WERI-Rb-1 (cell line): ENCODE measurements at regions not wholly inside any gene's neighbourhood (a gene's known extent, or its start where the extent isn't known, plus 50 kb on each side); places are given as distances from the start of the nearest gene placed in this dataset.

ENCODE experiments used
- DNase-seq: peaks from one replicate; pipeline ENCODE4 v3.0.0-alpha.2; 2020
- H3K27ac ChIP-seq: fragments of 250-450 bp; sonication (Bioruptor Pico); 2 replicates; pipeline ENCODE4 v1.5.1; 2020; ENCODE audit warnings: mild to moderate bottlenecking, moderate library complexity
- H3K27me3 ChIP-seq: fragments of 250-450 bp; sonication (Bioruptor Pico); 2 replicates; pipeline ENCODE4 v1.5.1; 2021; ENCODE audit warnings: mild to moderate bottlenecking, low read depth, moderate library complexity; ENCODE audit not compliant: insufficient read depth, severe bottlenecking
- H3K36me3 ChIP-seq: fragments of 250-450 bp; sonication (Bioruptor Pico); 2 replicates; pipeline ENCODE4 v1.5.1; 2020; ENCODE audit warnings: mild to moderate bottlenecking, moderate library complexity
- H3K4me3 ChIP-seq: 2 replicates; pipeline ENCODE4 v1.5.1; 2011; ENCODE audit warnings: low read depth, mild to moderate bottlenecking, control low read depth, low read length
- H3K9me3 ChIP-seq: fragments of 250-450 bp; sonication (Bioruptor Pico); 2 replicates; pipeline ENCODE4 v1.5.1; 2021; ENCODE audit warnings: mild to moderate bottlenecking, moderate library complexity; ENCODE audit not compliant: severe bottlenecking
- TF ChIP-seq, protein P1 (sequence below): IDR thresholded peaks from 2 replicates; pipeline ENCODE4 v1.5.1; 2011; ENCODE audit warnings: low read depth, mild to moderate bottlenecking, control low read depth, inconsistent platforms, low read length

DNA sequence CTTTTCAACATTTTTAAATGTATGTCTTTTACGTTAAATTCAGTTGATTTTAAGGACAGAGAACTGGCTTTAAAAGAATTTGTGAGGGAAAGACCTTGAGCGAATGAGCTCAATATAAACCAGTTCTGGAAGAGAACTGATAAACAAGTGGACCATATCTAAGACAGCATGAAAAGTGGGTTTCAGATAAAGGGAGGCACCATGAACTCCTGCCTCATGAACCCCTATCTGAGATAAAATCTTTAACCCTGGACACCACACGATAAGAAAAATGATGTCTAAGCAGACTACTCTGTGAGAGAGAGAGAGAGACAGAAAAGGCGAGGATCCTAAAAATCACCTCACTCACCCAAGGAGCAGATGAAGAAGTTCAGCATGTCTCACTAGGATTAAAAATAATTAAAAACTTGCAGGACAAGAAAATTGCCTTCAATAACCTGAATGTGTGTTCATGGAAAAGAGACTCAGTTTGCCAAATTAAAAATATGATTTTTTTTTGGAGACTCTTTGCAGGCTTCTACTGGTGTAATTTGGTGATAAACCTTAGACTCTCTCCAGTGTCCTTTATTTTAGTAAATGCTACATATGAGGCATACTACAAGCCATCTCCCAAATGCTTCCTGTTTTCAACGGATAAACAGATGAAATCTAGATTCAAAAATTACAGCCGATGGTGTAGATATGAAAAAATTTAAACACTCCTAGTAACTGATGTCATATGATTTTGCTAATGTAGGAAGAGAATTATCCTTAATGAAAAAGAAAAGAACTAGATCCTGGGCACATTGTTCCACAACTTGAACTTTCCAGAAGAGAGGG lies 299.5 kb downstream of the ADGB start:
- no peaks in the 10 kb centered on the region for H3K27me3 ChIP-seq
- H3K27ac ChIP-seq: no peak overlapping the region
- H3K36me3 ChIP-seq: no peaks in the 10 kb centered on the region
- H3K4me3 ChIP-seq: no peak overlapping the region
- no peaks in the 10 kb centered on the region for H3K9me3 ChIP-seq
- TF ChIP-seq, protein P1, sequence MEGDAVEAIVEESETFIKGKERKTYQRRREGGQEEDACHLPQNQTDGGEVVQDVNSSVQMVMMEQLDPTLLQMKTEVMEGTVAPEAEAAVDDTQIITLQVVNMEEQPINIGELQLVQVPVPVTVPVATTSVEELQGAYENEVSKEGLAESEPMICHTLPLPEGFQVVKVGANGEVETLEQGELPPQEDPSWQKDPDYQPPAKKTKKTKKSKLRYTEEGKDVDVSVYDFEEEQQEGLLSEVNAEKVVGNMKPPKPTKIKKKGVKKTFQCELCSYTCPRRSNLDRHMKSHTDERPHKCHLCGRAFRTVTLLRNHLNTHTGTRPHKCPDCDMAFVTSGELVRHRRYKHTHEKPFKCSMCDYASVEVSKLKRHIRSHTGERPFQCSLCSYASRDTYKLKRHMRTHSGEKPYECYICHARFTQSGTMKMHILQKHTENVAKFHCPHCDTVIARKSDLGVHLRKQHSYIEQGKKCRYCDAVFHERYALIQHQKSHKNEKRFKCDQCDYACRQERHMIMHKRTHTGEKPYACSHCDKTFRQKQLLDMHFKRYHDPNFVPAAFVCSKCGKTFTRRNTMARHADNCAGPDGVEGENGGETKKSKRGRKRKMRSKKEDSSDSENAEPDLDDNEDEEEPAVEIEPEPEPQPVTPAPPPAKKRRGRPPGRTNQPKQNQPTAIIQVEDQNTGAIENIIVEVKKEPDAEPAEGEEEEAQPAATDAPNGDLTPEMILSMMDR: no peak
- DNase-seq: no peak

DNA sequence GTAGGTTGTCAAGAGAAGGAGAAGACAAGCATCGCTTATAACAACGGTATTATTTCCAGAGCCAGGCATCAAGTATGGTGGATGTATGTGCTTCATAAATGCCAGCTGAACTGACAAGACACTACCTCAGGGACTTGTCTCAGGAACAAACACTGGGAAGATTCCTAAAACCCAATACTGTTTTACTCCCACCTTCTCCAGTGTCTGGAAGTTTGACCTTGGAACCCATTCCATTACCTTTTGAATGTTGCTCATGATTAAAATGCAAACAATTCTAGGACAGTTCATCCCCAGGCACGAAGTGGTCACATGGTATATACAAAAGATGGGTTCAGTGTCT lies 300.1 kb downstream of the ADGB start:
- Histone ChIP-seq H3K9me3 (no peaks in the 10 kb centered on the region), H3K27me3 (no peaks in the 10 kb centered on the region), H3K27ac (no peak overlapping the region), H3K4me3 (no peak overlapping the region), H3K36me3 (no peaks in the 10 kb centered on the region)
- no peak for DNase-seq
- TF ChIP-seq, protein P1: no peak

DNA sequence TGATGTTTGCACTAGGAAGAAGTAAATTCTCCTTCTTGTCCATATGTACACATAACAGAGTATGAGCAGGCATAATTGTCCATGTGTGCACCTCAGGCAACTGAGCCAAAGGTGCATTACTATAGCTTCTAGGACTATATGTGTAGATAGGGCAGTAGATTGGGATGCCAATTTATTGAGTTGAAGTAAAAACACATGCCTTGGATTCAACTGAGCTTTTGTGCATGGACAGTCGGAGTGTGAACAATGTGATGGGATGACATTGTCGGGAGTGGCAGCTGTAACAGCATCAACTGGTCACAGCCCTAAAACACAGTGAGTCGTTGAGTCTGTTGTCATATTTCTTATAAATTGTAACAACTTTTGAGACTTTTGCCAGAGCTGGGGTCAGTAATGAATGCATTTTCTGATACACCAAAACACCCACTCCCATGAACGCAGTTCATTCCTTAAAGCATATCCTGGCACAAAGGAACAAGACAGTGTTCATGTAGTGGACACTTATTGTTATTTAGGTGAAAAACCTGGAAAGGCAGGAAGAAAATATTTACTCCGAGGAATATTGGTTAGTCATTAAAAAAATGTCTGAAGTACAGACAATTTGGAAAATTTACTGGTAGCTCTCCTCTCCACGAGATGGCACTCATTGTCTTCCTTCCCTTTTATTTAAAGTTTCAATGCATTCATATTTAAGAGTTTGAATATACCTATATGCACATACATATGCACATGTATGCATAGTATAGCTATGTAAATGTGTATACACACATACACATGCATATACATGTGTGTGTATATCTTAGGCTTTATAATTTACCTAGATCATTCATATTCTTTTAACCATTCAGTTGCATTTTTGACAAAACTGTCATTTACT lies 302.0 kb upstream of the STXBP5 start:
- Histone ChIP-seq H3K27me3 (no peaks in the 10 kb centered on the region), H3K36me3 (no peaks in the 10 kb centered on the region), H3K27ac (no peak overlapping the region), H3K9me3 (no peaks in the 10 kb centered on the region), H3K4me3 (no peak overlapping the region)
- TF ChIP-seq, protein P1: no peak
- no peak for DNase-seq

DNA sequence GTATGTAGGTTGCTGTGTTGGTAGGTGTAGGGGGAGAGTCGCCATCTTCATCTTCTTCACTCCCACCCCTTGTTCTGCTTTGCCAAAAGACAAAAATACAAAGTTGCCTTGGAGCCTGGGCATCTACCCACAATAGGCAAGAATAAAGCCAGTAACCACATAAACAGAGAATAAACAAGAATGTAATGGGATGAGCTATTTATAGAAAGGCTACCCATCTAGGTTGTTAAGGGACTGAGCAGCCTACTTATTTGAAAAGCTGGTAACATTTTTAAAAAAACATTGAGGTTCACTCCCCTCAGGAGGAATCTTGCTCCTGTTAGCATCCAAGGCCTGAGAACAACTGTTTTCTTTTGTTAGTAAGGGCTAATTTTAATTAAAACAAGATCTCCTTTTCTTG lies 301.4 kb upstream of the STXBP5 start:
- H3K27ac ChIP-seq: no peak overlapping the region
- H3K36me3 ChIP-seq: no peaks in the 10 kb centered on the region
- H3K9me3 ChIP-seq: no peaks in the 10 kb centered on the region
- no peak for DNase-seq
- H3K27me3 ChIP-seq: no peaks in the 10 kb centered on the region
- no peak overlapping the region for H3K4me3 ChIP-seq
- TF ChIP-seq, protein P1: no peak

DNA sequence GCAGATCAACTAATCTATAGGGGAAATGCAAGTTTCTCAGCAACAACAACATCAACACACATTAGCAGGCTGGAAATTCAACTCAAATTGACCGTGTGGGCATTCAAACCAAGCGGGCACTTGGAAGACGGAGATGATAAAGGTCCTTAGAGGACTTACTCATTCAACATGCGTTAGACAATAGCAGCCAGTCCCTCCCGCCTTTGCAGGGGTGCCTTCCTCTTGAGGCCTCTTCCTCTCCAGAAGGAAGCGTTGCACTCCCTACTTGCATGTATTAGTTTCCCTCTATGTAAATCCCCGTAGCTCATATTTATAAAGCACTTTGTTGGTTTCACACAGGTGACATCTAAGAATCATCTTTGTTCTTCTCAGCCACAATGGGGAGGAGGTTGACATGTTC lies 300.8 kb upstream of the STXBP5 start:
- TF ChIP-seq, protein P1: no peak
- H3K4me3 ChIP-seq: no peak overlapping the region
- no peak for DNase-seq
- H3K27me3 ChIP-seq: no peaks in the 10 kb centered on the region
- no peaks in the 10 kb centered on the region for H3K36me3 ChIP-seq
- H3K27ac ChIP-seq: no peak overlapping the region
- no peaks in the 10 kb centered on the region for H3K9me3 ChIP-seq
